ENCODE measurements at regions not wholly inside any gene's neighbourhood (a gene's known extent, or its start where the extent isn't known, plus 50 kb on each side); places are given as distances from the start of the nearest gene placed in this dataset.

DNA sequence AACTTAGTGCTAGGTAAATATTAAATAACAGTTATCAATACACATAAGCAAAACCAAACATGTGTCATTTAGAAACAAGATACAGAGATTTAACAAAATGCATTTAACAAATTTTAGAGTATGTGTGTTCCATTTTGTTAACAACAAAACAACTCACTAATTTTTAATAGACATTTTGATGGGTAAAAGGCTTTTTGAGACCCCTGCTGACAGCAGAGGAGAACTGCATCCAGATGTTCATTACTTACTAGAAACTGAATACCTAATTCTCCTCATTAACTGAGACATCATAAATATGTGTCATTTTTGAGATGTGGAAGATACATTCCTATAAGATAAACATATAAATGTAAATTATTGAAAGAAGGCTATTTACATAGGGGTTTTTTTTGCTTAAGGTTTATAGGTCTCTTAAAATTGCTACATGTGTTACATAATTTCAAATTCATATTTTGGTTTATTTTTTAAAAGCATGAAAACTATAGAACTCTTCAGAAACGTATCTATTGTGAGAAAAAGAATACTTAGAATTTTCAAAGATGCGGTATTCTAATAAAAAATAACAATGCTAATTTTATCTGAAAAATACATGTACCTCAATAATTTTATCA lies 1009.8 kb downstream of the TUSC7 start:
- H3K9ac ChIP-seq (ENCODE audit: low read length in 3 of 3): no peak overlapping the region
- no peaks in the 10 kb centered on the region for H3K4me1 ChIP-seq (ENCODE audit: control insufficient read depth in 2 of 3, insufficient read depth in 2 of 3, low read depth in 1 of 3, low read length in 3 of 3)
- H3K36me3 ChIP-seq (ENCODE audit: control insufficient read depth in 2 of 3, insufficient read depth in 3 of 3, low read length in 3 of 3): no peaks in the 10 kb centered on the region
- peak; percentile 32 for TF ChIP-seq CTCF (IDR thresholded peaks at IDR 0.05; ENCODE audit: borderline replicate concordance, extremely low read depth, insufficient read depth)
- no peak overlapping the region for H3K27ac ChIP-seq (ENCODE audit: low read depth in 2 of 2, low read length in 2 of 2)
- DNase-seq (peak in 2 of 5 donors; percentile 30 to 54), FAIRE-seq (peak; percentile 78)
- H3K4me3 ChIP-seq (ENCODE audit: low read length in 3 of 3): no peak overlapping the region
- no peaks in the 10 kb centered on the region for H3K27me3 ChIP-seq (ENCODE audit: control insufficient read depth, insufficient read depth, low read length)
- H3K9me3 ChIP-seq (ENCODE audit: control insufficient read depth in 2 of 3, insufficient read depth in 1 of 3, low read length in 3 of 3): no peaks in the 10 kb centered on the region
- intact Hi-C loops (cut with DNase I): no loop called here

DNA sequence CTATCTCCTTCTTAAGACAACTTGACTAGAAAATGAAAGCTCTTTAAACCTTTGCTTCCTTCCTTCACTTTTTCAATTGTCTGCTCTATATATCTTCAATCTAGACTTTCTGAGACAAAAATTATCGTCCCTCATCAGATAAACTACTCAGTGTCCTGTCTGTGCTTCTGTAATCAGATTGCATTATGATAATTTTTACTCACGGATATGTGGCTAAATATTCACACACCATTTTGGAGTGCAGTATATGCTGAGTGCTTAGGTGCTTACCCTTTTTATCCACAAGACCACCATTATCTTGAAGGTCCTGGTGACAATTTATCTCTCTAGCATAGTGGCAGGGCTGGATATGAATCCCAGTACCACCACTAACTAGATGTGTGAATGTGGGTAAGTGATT lies 1012.3 kb downstream of the TUSC7 start:
- no peak for DNase-seq
- intact Hi-C loops (cut with DNase I): no loop called here

GRCh38 chr3:117722856-117723255 lies 1013.3 kb downstream of the TUSC7 start:
- H3K9ac ChIP-seq (ENCODE audit: low read length in 3 of 3): no peak overlapping the region
- intact Hi-C loops (cut with DNase I): no loop called here
- no peak for TF ChIP-seq CTCF (IDR thresholded peaks at IDR 0.05; ENCODE audit: borderline replicate concordance, extremely low read depth, insufficient read depth)

More for the DNA sequence above, 1012.3 kb downstream of the TUSC7 start:
- Histone ChIP-seq H3K36me3 (ENCODE audit: control insufficient read depth in 2 of 3, insufficient read depth in 3 of 3, low read length in 3 of 3) (no peaks in the 10 kb centered on the region), H3K9ac (ENCODE audit: low read length in 3 of 3) (no peak overlapping the region), H3K9me3 (ENCODE audit: control insufficient read depth in 2 of 3, insufficient read depth in 1 of 3, low read length in 3 of 3) (no peaks in the 10 kb centered on the region), H3K27me3 (ENCODE audit: control insufficient read depth, insufficient read depth, low read length) (no peaks in the 10 kb centered on the region), H3K27ac (ENCODE audit: low read depth in 2 of 2, low read length in 2 of 2) (no peak overlapping the region), H3K4me3 (ENCODE audit: low read length in 3 of 3) (no peak overlapping the region), H3K4me1 (ENCODE audit: control insufficient read depth in 2 of 3, insufficient read depth in 2 of 3, low read depth in 1 of 3, low read length in 3 of 3) (no peaks in the 10 kb centered on the region)
- TF ChIP-seq CTCF (IDR thresholded peaks at IDR 0.05; ENCODE audit: borderline replicate concordance, extremely low read depth, insufficient read depth): no peak
- FAIRE-seq: no peak

GRCh38 chr3:117723825-117724224 lies 1014.2 kb downstream of the TUSC7 start:
- TF ChIP-seq CTCF (IDR thresholded peaks at IDR 0.05; ENCODE audit: borderline replicate concordance, extremely low read depth, insufficient read depth): no peak
- Histone ChIP-seq H3K9ac (ENCODE audit: low read length in 3 of 3) (no peak overlapping the region), H3K36me3 (ENCODE audit: control insufficient read depth in 2 of 3, insufficient read depth in 3 of 3, low read length in 3 of 3) (no peaks in the 10 kb centered on the region), H3K9me3 (ENCODE audit: control insufficient read depth in 2 of 3, insufficient read depth in 1 of 3, low read length in 3 of 3) (no peaks in the 10 kb centered on the region), H3K4me1 (ENCODE audit: control insufficient read depth in 2 of 3, insufficient read depth in 2 of 3, low read depth in 1 of 3, low read length in 3 of 3) (no peaks in the 10 kb centered on the region), H3K4me3 (ENCODE audit: low read length in 3 of 3) (no peak overlapping the region), H3K27me3 (ENCODE audit: control insufficient read depth, insufficient read depth, low read length) (no peaks in the 10 kb centered on the region), H3K27ac (ENCODE audit: low read depth in 2 of 2, low read length in 2 of 2) (no peak overlapping the region)
- DNase-seq (no peak), FAIRE-seq (no peak)
- intact Hi-C loops (cut with DNase I): no loop called here

More at GRCh38 chr3:117722856-117723255, 1013.3 kb downstream of the TUSC7 start:
- H3K4me3 ChIP-seq (ENCODE audit: low read length in 3 of 3): no peak overlapping the region
- H3K9me3 ChIP-seq (ENCODE audit: control insufficient read depth in 2 of 3, insufficient read depth in 1 of 3, low read length in 3 of 3): no peaks in the 10 kb centered on the region
- no peaks in the 10 kb centered on the region for H3K4me1 ChIP-seq (ENCODE audit: control insufficient read depth in 2 of 3, insufficient read depth in 2 of 3, low read depth in 1 of 3, low read length in 3 of 3)
- no peaks in the 10 kb centered on the region for H3K27me3 ChIP-seq (ENCODE audit: control insufficient read depth, insufficient read depth, low read length)
- FAIRE-seq (no peak), DNase-seq (no peak)
- no peaks in the 10 kb centered on the region for H3K36me3 ChIP-seq (ENCODE audit: control insufficient read depth in 2 of 3, insufficient read depth in 3 of 3, low read length in 3 of 3)
- no peak overlapping the region for H3K27ac ChIP-seq (ENCODE audit: low read depth in 2 of 2, low read length in 2 of 2)

Data from kidney (tissue), 13 donors.